Kidney glomerular epithelial cell (primary cell): ENCODE measurements at regions not wholly inside any gene's neighbourhood (a gene's known extent, or its start where the extent isn't known, plus 50 kb on each side); places are given as distances from the start of the nearest gene placed in this dataset.
"Not testable (repeated sequence)": the region's sequence is repeated elsewhere in the genome, so short reads cannot be mapped to it uniquely, and the experiment has no call there.

Experiments
- DNase-seq: peaks from one replicate; lab custom pipeline; 2025; lab: John Stamatoyannopoulos, UW

DNA sequence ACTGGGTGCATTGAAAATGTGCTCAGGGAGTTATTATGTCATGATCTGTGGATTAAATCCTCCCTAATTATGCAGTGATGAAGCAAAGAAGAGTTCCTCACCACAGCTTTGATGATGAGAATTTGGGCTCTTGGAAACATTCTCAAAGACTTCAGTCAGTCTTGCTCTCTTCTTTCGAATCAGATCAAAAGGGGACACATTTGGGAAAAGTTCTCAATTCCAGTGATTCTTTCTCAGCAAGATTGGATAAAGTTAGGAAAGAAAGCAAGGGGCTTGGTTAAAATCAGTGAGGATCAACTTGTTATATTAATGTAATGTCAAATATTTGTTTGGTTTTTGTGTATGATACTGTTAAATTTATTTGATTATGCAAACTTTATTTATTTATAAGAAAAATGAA, 411.3 kb upstream of the ACTBL2 start:
- DNase-seq = no peak

DNA sequence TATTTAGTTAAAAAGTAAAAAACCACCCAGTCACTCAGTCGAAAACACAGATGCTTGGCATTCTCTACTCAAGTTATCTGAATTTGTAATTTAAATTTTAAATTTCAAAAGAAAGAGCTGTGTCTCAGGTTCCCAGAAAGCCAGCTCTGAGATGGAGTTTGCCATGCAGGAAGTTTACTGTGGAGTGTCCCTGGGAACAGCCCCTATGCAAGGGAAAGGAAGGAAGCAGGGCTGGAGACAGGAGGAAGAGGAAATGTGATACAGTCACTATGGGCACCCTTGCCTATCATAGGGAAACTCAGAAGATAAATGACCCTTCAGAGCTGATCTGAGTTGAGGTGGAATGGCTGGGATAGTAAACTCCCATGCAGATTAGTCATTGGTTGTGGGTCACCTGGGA, 408.8 kb upstream of the ACTBL2 start:
- no peak for DNase-seq

GRCh38 chr5:57889558-57889957, 406.9 kb upstream of the ACTBL2 start:
- peak; percentile 95 for DNase-seq

GRCh38 chr5:57887851-57888621, 405.4 kb upstream of the ACTBL2 start:
- peak; percentile 77 for DNase-seq

DNA sequence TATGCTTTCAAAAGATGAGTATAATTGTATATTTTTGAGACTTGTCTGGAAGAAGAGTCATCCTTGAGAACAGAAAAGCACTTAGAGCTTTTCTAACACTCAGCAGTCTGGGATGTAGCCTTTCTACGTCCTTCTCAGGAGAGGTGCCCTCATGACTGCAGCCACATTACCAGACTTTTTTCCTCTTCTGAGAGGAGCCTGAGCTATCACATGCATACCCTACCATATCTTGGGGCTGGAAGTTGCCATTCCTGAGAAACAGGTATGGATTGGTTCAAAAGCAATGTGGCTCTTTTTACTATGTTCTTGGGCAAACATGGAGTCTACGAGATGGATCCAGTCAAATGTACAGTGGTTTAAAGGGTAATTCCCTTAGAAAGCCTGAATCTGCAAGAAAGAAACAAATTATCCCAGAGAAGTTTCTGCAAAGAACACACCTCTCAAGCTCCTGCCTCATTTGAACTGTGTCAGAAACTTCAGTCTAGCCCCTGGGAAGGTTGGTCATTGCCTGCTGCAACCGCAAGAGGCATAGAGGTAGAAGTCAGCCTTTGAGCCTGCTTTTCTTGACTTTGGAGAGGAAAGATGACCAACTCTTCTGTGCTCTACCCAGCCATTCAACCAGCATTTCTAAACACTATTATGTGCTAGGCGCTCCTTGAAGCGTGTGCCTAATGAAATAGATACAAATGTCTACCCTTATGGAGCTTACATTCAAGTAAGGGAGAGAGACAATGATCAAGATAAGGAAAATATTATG, 401.9 kb upstream of the ACTBL2 start:
- no peak for DNase-seq

GRCh38 chr5:57880216-57880615, 397.6 kb upstream of the ACTBL2 start:
- no peak for DNase-seq

GRCh38 chr5:57878301-57878722, 395.7 kb upstream of the ACTBL2 start:
- DNase-seq = no peak

- DNase-seq = no peak
Observed at GRCh38 chr5:57871496-57871895, 388.9 kb upstream of the ACTBL2 start.

GRCh38 chr5:57870267-57870666, 387.7 kb upstream of the ACTBL2 start:
- DNase-seq = not testable (repeated sequence)

DNA sequence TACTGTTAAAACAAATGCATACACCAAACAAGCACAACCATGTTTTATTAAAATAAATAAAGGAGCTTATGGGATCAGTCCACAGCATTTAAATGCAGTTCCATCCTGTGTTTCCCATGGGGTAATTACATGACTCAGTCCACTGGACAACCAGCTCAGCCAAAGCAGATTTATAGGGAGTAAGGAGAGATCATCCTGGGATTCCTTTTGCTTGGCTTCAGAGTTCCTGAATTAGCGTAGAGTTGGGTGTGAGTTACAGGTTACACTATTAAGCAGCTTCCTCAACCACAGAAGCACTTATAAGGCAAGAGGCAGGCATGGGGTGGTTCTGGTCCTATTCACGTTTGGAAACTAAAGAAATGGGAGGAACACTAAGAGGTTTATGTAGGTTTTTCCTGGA, 381.1 kb upstream of the ACTBL2 start:
- no peak for DNase-seq

GRCh38 chr5:57862942-57863341, 380.3 kb upstream of the ACTBL2 start:
- no peak for DNase-seq

DNA sequence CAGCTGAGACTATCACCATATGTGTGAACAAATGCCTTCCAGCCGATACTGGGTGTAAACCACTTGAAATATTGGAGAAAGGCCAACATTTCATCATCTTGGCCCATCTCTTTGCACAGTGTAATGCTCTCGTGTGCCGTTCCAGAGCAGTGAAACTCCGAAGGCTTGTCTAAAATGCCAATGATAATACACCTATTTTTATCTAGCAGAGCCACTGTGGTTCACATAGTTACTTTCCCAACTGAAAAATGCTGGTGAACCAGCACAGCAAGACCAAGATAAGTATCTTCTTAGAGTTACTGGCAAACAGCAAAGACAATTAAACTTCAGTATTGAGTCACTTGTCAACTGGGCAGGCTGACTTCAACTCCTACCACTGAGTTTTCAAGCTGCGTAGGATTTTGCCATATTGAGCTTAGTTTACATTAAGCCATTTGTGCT, 379.9 kb upstream of the ACTBL2 start:
- DNase-seq = no peak

GRCh38 chr5:57859626-57860025, 377.0 kb upstream of the ACTBL2 start:
- DNase-seq = no peak

DNA sequence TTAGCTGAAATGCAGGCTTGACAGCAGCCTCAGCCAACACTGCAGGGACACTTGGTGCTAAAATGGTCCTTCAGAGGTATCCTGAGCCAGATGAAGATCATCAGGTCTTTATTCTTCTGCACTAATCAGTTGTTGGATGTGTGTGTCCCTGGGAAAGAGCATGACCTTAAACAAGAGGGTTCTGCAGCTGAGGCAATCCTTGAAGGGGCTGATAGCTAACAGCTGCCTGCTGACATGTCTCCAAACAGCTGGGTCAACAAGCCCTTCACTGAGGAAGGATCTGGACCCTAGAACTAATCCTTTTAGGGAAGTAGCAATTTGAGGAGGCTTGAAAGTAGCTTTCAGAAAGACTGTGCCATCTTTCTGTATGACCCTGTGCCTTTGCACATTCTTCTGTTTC, 376.3 kb upstream of the ACTBL2 start:
- no peak for DNase-seq

DNA sequence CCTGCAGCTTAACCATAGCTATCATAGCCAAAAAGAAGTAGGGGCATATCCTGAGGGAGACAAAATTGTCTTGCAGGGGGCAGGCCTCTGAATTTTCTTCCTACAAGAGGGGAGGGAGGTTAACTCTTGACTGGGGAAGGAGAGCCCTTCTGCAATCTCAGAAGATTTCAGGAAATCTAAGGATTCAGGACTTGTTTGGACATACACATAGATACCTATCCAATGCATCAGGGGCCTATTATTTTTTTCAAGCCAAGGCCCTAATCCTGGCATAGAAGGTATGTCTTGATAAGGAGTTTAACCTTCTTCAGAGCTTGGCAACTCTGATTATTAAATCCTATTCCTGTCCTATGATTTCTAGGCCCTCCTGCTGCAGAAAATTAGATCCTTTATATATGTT, 375.1 kb upstream of the ACTBL2 start:
- no peak for DNase-seq

DNA sequence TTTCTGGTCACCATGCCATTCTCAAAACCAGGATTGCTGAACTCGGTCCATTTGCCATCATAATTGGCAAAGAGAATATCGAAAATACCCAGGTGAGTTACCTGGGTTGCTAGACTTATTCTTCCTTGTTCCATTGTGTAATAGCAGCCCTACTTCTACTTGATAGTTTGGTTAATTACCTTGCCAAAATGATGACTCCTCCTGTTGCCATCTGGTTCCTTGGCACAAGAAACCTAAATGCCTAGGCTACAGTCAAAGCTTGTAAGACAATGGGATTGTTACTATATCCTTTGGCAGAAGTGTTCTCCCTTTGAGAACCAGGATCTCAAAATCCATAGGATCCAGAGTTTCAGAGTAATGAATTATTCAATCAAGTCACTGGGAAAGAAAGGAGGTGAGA, 373.2 kb upstream of the ACTBL2 start:
- DNase-seq = no peak

- DNase-seq = no peak
Observed at GRCh38 chr5:57853929-57854697, 371.5 kb upstream of the ACTBL2 start.

GRCh38 chr5:57850109-57850508, 367.5 kb upstream of the ACTBL2 start:
- DNase-seq = no peak

DNA sequence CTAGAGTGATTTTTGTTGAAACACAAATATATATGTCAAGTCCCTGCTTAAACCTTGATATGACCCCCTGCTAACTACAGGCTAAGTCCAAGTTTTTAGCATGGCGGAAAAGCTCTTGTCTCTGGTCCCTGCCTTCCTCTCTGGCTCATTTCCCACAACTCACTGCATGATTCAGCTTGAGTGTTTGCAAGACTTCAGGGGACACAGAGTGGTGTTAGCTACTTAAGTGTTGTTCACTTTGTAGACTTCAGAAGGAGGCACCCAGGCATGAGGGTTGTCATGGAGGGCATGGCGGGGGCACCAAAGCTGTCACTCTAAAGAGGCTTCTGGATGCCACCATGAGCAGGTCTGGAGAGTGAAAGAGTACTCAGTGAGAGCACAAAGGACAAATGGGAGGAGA, 362.4 kb upstream of the ACTBL2 start:
- DNase-seq = no peak

GRCh38 chr5:57844410-57844809, 361.8 kb upstream of the ACTBL2 start:
- DNase-seq = no peak

DNA sequence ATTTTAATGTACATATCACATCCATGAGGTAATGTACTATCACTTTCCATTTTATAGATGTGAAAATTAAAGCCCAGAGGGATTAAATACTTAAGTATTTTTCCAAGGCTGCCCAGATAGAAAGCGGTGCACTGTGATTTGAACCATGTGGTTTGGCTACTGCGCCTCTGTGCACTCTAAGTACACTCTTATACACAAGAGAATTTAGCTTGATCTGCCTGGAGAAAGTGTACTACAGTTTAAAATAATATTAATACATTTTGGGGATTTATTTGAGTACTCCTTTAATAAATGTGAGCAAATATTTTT, 360.4 kb upstream of the ACTBL2 start:
- no peak for DNase-seq

- no peak for DNase-seq
Observed at GRCh38 chr5:57842364-57843058, 359.9 kb upstream of the ACTBL2 start.
